Stimulated activated CD4-positive, alpha-beta T cell treated with anti-CD3 and anti-CD28 coated beads, Interleukin-1b, Interleukin-23, amount 100 ng/mL, for 24 hours (primary cell): ENCODE measurements at regions not wholly inside any gene's neighbourhood (a gene's known extent, or its start where the extent isn't known, plus 50 kb on each side); places are given as distances from the start of the nearest gene placed in this dataset.

Experiments
- DNase-seq, 4 experiments: peaks; one replicate each; pipeline ENCODE4 v3.0.0-alpha.2; 2020; ENCODE audit warnings: low read depth in 4 of 4, low spot score in 1 of 4

GRCh38 chr4:59068722-59069418 is 1958.7 kb upstream of the IGFBP7 start:
- DNase-seq, result no peak

- DNase-seq, result no peak
These were observed 1976.2 kb upstream of the IGFBP7 start for GRCh38 chr4:59086410-59086809.

- DNase-seq, result no peak
These were observed 1981.3 kb upstream of the IGFBP7 start for GRCh38 chr4:59091146-59092142.

- no peak for DNase-seq
These were observed 1984.3 kb upstream of the IGFBP7 start for GRCh38 chr4:59094505-59094904.

- DNase-seq, result no peak
These were observed 1992.1 kb upstream of the IGFBP7 start for GRCh38 chr4:59102311-59102710.

- DNase-seq, result no peak
These were observed 2010.2 kb upstream of the IGFBP7 start for GRCh38 chr4:59120287-59120814.

GRCh38 chr4:59122626-59123025 is 2012.4 kb upstream of the IGFBP7 start:
- DNase-seq, result no peak

- DNase-seq, result no peak
These were observed 2016.0 kb upstream of the IGFBP7 start for GRCh38 chr4:59126159-59126558.

GRCh38 chr4:59127006-59127405 is 2016.8 kb upstream of the IGFBP7 start:
- DNase-seq, result no peak

- DNase-seq, result no peak
These were observed 2017.6 kb upstream of the IGFBP7 start for GRCh38 chr4:59127743-59128142.

- DNase-seq, result no peak
These were observed 2025.2 kb upstream of the IGFBP7 start for GRCh38 chr4:59135248-59135985.

GRCh38 chr4:59161249-59161648 is 2038.9 kb upstream of the ADGRL3 start:
- DNase-seq, result no peak

- DNase-seq, result no peak
These were observed 2024.5 kb upstream of the ADGRL3 start for GRCh38 chr4:59175617-59176016.

- no peak for DNase-seq
These were observed 2020.8 kb upstream of the ADGRL3 start for GRCh38 chr4:59179372-59179771.

- DNase-seq, result no peak
These were observed 2020.0 kb upstream of the ADGRL3 start for GRCh38 chr4:59180161-59180560.

- no peak for DNase-seq
These were observed 2019.2 kb upstream of the ADGRL3 start for GRCh38 chr4:59180969-59181368.

- DNase-seq, result no peak
These were observed 2004.3 kb upstream of the ADGRL3 start for GRCh38 chr4:59195839-59196238.

- no peak for DNase-seq
These were observed 1999.1 kb upstream of the ADGRL3 start for GRCh38 chr4:59200992-59201391.

- no peak for DNase-seq
These were observed 1982.1 kb upstream of the ADGRL3 start for GRCh38 chr4:59217910-59218631.

GRCh38 chr4:59222221-59222620 is 1977.9 kb upstream of the ADGRL3 start:
- no peak for DNase-seq
